ENCODE measurements at regions not wholly inside any gene's neighbourhood (a gene's known extent, or its start where the extent isn't known, plus 50 kb on each side); places are given as distances from the start of the nearest gene placed in this dataset.

GRCh38 chr13:43947897-43948458, 68.3 kb downstream of the LACC1 start:
- TF ChIP-seq CTCF (IDR thresholded peaks at IDR 0.05) (no peak), POLR2A (IDR thresholded peaks at IDR 0.05) (no peak)

Data from uterus (tissue), 2 donors.